ENCODE measurements at regions not wholly inside any gene's neighbourhood (a gene's known extent, or its start where the extent isn't known, plus 50 kb on each side); places are given as distances from the start of the nearest gene placed in this dataset.
A peak's percentile ranks its signal among the peaks of the same experiment; 100 is the strongest.
"Not testable (repeated sequence)": the region's sequence is repeated elsewhere in the genome, so short reads cannot be mapped to it uniquely, and the experiment has no call there.

DNA sequence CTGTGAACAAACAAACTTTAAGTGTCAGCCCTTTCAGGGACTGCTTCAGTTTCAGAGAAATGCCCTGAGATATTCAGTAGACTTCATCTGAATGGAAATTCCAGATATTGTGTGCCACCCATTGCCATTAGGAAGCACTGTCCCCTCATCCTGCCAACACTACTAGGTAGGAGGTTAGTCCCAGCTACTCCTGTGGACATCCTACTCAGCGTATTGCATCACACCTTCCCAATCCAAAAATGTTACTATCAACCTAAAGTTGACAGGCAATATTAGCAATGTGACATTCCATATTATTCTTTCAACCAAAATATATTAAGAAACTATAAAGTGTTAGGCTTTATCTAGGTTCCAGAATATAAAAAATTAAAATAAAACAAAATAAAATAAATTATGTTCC lies 552.0 kb upstream of the ST8SIA4 start:
- DNase-seq, result no peak

DNA sequence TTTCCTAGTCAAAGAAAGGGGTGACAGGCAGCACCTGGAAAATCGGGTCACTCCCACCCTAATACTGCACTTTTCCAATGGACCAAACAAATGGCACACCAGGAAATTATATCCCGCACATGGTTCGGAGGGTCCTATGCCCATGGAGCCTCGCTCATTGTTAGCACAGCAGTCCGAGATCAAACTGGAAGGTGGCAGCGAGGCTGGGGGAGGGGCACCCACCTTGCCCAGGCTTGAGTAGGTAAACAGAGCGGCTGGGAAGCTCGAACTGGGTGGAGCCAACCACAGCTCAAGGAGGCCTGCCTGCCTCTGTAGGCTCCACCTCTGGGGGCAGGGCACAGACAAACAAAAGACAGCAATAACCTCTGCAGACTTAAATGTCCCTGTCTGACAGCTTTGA lies 539.2 kb upstream of the ST8SIA4 start:
- not testable (repeated sequence) for DNase-seq

DNA sequence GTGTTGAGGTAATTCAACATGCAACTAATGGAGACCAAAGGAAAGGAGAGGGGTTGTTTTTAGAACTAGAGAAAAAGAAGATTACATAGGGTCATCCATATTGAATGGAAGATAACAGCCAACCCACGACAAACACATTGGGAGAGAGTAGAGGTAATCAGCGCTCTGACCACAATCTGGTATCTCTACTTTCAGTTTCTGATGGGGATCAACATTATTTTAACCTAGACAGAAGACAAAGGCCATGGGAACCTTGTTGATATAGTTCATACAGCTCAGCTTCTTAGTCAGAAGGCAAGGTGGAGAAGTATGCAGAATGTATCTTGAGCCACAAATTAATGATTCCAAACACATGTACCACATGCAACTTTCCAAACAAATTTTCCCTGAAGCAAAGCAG lies 537.1 kb upstream of the ST8SIA4 start:
- no peak for DNase-seq

DNA sequence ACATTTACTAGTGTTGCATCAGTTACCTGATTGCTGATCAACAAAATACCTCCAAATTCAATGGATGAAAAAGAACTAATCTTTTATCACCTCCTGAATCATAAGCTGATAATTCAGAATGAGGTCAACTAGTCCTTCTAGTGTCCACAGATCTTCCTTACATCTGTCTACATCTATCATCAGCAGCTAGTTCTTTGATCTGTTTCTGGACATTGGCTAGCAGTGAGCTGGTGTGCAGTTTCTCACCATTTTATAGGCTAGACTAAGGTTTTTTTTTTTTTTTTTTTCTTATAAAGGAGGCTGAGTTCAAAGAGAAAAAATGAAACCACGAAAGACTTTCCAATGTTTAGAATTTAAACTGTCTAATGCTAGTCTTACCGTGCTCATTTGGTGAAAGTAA lies 534.3 kb upstream of the ST8SIA4 start:
- no peak for DNase-seq

- peak; percentile 4 for DNase-seq
Observed at GRCh38 chr5:101435768-101436167, 532.7 kb upstream of the ST8SIA4 start.

DNA sequence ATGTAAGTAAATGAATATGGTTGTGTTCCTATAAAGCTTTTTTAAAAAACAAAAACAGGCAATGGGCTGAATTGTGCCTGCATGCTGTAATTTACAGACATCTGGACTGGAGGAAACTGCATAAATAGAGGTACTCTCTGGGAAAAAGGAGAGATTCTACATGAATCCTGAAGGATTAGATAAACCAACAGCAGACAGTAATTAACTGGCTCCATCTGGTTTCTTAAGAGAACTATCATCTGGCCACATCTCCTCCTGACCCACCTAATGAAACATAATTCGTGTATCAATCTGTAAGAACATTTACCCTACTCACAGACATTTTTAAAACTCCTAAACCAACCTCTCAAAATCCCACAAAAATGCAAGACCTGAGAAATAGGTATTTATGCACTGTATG lies 528.1 kb upstream of the ST8SIA4 start:
- DNase-seq, result peak; percentile 41

DNA sequence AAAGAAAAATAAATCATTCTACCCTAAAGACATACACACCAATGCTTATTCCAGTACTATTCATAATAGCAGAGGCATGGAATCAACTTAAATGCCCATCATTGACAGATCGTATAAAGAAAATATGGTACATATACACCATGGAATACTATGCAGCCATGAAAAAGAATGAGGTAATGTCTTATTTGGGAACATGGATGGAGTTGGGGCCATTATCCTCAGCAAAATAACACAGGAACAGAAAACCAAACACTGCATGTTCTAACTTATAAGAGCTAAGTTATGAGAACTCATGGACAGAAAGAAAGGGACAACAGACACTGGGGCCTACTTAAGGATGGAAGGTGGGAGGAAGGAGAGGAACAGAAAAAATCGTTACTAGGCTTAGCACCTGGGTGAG lies 527.5 kb upstream of the ST8SIA4 start:
- DNase-seq, result no peak

- no peak for DNase-seq
Observed at GRCh38 chr5:101429241-101429640, 526.2 kb upstream of the ST8SIA4 start.

DNA sequence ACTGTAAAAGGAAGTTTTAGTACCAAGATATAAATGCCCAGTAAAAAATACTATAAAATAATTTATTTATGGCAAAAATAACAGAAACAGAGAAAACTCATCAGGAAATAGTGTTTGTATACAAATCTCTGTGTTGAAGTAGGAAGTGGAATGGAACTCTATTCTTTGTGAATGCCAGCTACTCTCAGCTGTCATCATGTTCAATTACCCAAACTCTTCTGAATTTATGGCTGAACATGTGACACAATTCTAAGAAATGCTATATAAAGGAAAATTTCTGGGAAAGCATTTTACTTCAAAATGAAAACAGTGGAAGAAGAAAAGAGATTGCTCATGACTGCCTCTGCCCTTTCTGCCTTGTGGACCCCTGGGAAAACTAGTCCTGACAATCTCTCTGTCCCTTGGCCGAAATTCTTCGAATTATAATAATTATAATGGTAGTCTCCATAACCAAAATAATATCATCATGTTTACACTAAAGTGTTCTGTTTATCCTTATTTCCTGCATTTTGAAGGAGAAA lies 522.3 kb upstream of the ST8SIA4 start:
- DNase-seq, result no peak

- no peak for DNase-seq
Observed at GRCh38 chr5:101424530-101425175, 521.6 kb upstream of the ST8SIA4 start.

DNA sequence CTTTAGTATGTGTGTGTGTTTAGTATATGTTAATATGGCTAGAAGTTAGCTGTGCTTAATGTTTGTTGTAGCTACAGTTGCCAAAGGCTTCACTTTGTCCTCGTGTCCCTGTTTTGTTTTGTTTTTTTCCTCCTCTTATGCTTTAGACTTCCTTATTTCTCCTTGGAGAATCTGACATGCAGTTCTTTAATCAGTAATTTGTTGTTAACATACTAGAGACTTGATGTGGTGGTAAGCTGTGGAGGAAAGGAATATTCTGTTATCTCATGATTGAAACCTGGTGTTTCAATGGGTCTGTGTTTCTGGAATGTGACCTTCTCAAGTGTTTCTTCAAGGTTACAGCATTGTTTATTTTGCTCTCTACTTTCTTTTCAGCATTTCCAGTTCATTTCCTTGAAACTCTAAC lies 515.6 kb upstream of the ST8SIA4 start:
- DNase-seq, result no peak

- DNase-seq, result no peak
Observed at GRCh38 chr5:101404531-101404930, 501.4 kb upstream of the ST8SIA4 start.

- DNase-seq, result no peak
Observed at GRCh38 chr5:101393795-101394450, 490.8 kb upstream of the ST8SIA4 start.

- DNase-seq, result peak; percentile 2
Observed at GRCh38 chr5:101390151-101390908, 487.2 kb upstream of the ST8SIA4 start.

DNA sequence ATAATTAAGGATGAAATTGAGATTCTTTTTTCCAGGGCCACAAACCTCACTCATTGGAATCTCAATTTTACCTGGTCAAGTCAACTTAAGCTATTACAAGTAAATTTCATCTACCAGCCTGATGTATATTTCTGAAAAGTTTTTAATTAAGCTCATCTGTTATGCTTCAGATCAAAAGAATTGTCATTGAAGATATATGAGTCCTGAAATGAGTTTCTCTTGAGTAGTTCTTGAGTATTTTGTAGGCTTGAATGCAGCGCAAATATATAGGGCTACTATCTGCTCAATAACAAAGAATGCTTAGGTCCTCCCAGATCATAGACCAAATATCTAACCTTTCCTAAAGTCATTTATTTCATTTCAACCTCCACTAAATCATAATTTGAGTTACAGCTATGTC lies 482.2 kb upstream of the ST8SIA4 start:
- DNase-seq, result no peak

GRCh38 chr5:101370181-101370580 lies 467.1 kb upstream of the ST8SIA4 start:
- no peak for DNase-seq

DNA sequence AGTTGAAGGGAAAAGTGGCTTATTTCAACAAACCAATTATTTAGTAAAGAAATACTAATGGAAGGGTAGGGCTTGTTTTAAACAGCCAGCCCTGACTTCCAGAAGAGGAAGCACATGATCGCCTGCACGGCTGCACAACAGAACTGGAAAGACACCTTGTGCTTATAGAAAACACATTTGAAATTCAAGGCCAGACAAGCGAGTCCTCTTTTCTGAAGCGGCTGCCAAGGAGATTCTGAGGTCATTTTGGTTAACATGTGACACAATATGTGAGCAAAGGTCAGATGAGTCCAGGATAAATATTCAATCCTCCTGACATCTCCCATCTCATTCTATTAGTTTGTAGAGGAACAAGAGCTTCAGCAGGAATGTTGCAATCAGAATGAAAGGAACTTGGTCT lies 461.4 kb upstream of the ST8SIA4 start:
- DNase-seq, result no peak

DNA sequence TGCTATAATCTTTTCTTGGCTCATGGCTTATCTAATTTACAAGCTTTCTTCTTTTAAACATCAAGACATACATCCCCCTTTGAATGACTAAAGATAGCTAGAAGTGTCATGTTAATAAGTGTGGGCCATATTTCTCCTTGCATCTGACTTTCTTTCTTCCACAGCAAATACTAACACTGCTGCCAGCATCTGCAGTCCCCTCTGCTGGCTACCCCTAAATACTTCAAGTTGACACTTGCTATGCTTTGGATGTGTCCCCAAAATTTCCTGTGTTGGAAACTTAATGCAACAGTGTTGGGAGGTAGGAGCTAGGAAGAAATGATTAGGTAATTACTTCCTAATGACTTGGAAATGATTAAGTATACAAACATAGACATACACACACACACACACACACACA lies 459.0 kb upstream of the ST8SIA4 start:
- no peak for DNase-seq

DNA sequence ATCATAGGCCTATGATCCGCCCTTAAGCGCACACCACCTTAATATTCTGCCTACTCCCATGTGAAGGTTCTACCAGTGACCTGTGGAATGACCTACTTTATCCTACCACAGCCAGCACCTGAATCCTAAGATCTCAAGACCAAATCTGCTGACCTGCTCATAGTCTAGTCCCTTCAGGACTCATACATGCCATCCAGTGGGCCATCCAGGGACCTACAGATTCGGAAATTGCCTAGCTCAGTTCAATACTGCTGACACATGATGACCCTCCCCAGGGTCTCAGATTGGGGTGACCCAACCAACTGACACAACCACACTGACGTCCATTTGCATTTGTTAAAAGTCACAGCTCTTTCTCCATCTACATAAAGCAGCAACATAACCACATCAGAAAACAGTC lies 443.8 kb upstream of the ST8SIA4 start:
- DNase-seq, result no peak

- DNase-seq, result no peak
Observed at GRCh38 chr5:101346447-101346846, 443.4 kb upstream of the ST8SIA4 start.

- DNase-seq, result no peak
Observed at GRCh38 chr5:101338226-101338625, 435.1 kb upstream of the ST8SIA4 start.

DNA sequence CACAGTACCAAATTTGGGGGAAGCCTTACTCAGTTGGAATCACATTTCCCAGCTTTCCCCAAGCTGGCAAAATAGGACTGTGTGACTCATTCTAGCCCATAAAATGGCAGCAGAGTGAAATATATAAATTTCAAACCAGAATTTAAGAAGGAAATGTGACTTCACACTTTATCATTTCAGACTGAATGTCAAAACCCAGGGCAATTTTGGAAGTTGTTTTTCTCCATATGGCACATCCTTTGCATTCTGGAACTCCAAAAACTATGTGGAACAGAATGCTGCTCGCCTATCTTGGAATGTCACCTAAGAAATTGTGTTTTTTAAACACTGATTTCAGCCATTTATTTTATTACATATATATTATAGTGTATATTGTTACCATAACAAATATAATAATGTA lies 424.7 kb upstream of the ST8SIA4 start:
- DNase-seq, result no peak

- no peak for DNase-seq
Observed at GRCh38 chr5:101326766-101327165, 423.7 kb upstream of the ST8SIA4 start.

GRCh38 chr5:101316401-101316800 lies 413.3 kb upstream of the ST8SIA4 start:
- DNase-seq, result not testable (repeated sequence)
